NCI-H774 (cell line): ENCODE measurements at regions not wholly inside any gene's neighbourhood (a gene's known extent, or its start where the extent isn't known, plus 50 kb on each side); places are given as distances from the start of the nearest gene placed in this dataset.
"Not testable (repeated sequence)": the region's sequence is repeated elsewhere in the genome, so short reads cannot be mapped to it uniquely, and the experiment has no call there.

Source experiments
- DNase-seq: peaks from one replicate; lab custom pipeline; 2025; lab: John Stamatoyannopoulos, UW

DNA sequence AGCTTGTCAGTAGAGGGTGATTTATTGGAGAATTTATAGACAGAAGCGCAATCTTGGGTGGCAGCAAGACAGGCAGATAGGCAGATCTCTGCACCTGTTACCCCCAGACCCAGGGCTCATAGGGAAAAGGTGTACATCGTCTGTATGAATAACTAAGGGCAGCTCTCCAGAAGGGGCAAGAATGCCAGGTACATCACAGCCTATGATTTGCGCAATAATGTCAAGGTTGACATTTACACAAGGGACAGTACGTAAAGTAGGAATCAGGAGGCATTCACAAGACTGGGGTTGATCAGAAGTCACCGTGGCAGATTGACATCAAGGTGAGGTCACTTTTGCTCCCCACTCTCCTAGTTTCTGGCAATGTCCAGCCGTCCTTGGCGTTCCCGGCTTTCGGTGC lies 524.1 kb downstream of the TRIML1 start:
- no peak for DNase-seq

DNA sequence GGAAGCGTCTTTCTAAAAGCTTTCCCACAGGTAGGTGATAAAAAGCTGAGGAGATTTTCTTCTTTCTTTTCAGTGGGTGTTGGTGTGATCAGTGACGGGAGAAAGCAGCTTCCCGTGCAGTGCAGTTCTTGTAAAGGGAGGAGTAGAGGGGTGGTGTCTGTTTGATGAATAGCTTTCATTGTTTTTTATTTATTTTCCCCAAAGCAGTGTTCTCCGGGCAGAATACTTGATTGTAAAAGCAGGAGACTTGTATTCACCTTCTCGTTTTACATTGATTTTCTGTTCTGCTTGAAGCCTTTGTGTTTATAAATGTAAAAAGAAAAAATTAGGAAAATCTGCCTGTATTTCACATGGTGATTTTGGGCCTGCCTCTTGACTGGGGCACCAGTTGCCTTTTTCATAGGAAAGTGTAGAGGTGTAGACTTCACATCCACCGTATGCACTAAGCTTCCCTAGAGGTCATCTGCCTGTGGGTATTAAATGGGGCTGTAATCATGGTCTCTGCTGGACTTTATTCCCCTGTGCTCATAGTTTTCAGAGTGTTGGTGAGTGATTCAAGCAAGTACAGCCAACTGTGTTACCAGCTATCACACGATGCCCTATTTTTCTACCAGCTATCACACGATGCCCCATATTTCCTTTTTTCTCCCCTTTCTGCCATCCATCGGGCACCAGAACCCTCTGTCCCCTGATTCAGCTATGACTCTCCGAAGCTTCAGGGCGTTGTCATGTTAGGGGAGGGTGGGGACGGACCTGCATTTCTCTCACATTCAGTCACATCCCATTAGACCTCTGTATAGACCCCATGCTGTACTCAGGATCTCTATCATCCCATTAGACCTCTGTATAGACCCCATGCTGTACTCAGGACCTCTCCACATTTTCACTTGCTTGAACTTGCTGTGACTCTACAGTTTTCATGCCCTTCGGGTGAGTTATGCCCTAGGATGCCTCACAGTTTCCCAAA lies 526.5 kb downstream of the TRIML1 start:
- no peak for DNase-seq

DNA sequence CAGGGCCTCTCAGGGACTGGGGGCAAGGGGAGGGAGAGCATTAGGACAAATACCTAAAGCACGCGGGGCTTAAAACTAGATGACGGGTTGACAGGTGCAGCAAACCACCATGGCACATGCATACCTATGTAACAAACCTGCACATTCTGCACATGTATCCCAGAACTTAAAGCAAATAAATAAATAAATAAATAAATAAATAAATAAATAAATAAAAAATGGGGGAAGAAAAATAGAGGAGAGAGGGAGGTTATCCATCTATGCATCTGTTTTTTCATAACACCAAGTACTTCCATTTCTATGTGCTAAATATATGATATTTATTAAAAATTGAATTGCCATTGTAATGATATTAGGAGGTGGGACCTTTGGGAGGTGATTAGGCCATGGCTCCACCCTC lies 539.5 kb downstream of the TRIML1 start:
- not testable (repeated sequence) for DNase-seq

DNA sequence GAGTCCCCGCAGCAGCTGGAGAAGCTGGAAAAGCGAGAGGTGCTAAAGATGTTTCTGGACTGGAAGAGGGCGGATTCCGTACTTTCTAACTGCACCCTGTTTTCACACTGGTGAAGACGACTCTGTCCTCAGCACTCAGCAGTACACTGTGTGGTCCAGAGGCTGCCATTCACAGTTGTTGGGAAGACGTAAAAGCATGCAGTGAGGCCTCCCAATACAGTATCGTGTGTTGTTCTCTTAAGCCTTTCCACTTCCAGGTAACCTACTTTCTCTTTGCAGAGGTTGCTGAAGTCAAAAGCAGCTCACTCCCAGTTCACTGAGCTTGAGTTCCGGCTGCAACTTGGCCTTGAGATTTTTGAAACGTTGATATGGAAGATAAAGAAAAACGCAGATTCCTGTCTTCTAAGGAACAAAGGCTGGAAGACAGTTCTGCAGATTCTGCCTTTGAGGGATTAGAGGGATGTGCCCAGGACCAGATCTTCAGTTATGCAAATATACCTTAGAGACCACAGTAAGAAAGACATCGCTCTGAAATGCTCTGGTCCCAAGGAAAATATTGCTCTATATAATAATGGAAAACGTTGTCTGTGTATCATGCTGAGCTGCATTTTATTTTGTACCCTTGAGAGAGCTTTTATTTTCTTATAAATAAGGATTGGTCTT lies 540.9 kb downstream of the TRIML1 start:
- DNase-seq = no peak

DNA sequence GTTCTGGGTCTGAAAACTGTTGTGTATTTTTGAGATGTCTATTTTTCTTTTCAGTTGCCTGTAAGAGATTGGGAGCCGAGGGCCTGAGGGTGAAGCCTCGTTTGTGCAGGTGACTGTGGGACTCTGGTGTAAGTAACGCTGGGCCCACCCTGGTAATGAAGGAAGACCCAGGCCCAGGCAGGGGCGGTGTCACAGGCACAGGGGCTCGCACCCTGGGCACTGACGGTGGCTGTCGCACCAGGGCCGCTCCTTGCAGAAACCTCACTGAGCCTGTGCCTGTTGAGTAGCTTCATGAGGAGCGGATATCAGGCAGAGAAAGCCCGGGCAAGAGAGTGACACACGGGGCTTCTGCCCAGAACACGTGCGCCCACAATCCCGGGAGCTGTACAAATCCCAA lies 541.4 kb downstream of the TRIML1 start:
- no peak for DNase-seq

DNA sequence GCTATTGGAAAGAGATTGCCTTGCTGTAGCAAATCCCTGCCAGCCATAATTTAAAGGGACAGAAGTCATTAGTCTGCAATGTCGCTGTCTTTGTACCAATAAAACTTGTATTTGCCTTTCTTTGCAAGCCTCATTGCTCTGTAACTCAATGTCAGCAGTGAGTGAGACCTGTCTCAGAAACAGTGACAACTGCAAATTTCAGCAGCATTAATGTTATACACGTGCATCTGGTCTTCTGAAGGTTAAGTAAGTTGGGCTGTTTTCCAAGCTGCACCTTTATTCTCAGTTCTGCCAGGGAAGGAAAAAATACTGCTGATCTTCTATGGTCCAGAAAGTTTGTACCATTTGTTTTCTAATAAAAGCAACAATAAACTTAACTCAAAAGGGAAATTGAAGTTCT lies 543.1 kb downstream of the TRIML1 start:
- no peak for DNase-seq

DNA sequence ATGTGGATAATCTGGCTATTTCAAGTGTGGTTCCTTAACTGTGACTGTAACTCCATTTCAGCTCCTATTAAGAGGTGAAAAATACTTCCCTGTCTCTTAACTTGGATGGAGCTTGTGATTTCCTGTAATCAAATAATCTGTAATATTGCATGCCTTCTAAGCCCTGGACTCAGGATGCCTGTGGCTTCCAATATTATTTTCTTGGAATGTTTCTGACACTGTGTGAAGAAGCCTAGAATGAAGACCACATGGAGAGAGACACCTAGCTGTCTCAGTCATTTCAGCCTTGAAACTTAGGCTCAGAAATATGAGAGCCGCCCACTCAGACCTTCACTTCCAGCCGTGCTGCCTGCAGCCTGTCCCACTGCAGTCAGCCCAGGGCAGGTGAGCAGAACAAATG lies 544.3 kb downstream of the TRIML1 start:
- DNase-seq = no peak

DNA sequence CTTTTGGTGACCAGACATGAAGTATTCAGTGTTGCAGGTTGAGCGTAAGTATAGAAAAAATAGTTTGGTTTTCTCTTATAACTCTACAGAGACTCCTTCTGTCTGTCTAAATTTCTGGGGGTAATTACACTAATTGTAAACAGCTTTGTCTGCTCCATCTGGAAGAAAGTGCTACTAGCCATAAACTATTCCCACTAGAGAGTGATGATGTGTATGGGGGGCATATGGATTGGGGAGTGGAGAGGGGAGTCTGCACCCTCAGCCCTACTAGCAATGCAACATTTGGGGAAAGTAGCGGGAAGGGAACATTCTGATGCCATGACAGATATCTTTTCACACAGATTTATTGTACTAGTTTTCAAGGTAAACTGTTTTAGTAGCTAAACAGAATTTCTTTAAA lies 549.7 kb downstream of the TRIML1 start:
- DNase-seq = no peak

DNA sequence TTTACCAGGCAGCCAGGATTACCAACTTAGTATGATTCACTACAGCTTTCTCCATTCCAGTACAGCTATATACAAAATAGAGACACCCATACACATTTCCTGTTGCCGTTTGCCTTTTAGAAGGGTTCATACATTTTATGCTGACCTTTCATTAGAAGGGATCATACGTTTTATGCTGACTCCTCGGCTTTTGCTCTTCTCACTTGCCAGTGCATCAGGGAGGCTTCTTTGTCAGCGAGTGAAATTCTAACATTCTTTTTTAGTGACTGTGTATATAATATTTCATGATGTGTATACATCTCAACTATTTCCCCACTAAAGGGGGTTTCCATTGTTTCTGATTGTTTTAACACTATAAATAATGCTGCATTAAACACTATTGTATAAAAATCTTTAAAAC lies 552.6 kb downstream of the TRIML1 start:
- no peak for DNase-seq

DNA sequence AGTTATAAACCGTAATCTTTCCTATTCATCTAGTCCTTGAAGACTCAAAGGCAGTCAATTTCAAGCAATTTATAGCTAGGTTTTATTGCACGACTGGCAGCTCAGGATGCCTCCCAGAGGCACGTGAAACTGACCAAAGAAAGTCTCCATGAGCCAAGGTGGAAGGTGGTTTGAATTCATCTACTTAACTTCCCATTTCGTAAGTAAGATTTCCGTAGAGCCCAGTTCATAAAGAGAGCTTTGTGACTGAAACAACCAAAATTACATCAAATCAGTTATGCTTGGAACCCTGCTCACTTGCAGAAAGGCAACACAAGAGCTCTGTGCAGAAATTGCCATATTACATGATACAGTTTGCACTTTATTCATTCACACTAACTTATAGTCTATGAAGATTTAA lies 556.0 kb downstream of the TRIML1 start:
- DNase-seq = no peak

DNA sequence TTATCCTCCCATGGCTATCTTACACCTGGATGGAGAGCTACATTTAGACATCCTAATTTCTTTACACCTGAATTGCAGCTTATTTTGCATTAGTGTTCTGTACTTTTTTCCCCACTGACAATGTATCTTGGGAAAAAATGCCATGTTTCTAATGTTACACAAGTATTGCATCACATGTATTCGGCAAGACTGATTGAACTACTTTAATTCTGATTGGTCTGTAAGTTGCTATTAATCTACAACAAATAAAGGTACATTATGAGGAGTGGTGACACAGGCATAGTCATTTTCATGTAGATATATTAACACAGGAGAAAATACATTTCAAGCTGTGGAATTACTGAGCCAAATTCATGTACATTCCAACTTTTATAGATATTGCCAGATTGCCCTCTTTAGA lies 558.0 kb downstream of the TRIML1 start:
- DNase-seq = no peak

DNA sequence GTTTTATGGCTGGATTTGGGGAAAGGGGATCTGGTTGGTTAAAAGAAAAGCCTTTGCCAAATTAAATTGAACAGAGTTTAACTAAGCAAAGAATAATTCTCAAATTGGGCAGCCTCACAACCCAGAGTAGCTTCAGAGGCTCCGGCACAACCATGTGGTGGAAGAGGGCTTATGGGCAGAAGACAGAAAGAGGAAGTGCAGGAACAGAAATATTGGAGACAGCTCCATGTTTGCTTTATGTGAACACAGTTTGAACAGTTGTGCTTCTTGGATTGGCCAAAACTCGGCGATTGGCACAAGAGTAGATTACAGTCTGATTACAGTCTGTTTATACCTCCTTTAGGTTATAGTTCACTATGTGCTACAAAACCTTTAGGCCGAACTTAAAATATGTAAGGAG lies 562.7 kb downstream of the TRIML1 start:
- DNase-seq = no peak

DNA sequence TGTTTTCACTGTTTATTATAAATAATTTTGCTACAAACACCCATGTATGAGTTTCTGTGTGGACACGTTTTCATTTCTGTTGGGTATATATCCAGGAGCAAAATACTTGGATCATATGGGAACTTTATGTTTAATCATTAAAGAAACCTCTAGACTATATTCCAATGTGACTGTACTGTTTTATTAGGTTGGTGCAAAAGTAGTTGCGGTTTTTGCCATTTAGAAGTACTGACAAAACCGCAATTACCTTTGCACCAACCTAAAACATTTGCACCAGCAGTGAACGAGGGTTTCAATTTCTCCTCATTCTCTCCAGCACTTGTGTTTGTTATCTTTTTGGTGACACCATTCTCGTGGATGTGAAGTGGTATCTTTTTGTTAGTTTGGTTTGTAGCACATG lies 565.0 kb downstream of the TRIML1 start:
- DNase-seq = no peak

DNA sequence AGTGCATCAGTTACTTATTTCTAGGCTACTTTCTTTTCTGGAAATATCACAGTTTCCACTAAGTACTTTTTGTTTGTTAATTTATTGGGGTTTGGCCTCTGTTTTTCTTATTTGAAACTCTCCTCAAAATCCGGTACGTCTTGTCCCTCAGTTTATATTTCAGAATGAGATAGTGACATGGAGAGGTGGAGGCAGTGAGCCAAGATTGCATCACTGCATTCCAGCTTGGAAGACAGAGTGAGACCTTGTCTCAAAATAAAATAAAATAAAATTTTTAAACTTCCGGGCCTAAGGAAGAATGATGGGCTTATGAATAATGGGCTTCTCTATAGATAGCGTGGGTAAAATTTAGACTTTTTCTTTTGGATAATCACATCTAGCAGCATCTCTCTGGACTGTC lies 567.8 kb downstream of the TRIML1 start:
- DNase-seq = no peak

DNA sequence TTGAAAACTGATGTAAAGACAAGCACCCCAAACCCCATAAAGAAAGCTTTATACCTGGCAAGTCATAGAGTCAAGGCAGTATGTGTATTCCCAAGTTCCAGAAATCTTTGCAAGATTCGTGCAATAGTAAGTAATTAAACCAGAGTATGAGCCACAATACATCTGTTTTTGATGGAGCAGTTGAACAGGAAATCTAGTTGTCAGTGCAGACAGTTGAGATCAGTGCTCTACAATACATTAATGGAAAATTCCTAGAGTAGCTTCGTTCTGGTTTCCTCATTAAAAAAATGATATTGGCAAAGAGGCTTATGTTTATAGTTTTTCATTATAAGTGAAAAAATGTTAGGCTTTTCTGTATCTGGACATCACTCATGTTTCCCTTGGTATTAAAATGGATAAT lies 575.3 kb downstream of the TRIML1 start:
- no peak for DNase-seq

DNA sequence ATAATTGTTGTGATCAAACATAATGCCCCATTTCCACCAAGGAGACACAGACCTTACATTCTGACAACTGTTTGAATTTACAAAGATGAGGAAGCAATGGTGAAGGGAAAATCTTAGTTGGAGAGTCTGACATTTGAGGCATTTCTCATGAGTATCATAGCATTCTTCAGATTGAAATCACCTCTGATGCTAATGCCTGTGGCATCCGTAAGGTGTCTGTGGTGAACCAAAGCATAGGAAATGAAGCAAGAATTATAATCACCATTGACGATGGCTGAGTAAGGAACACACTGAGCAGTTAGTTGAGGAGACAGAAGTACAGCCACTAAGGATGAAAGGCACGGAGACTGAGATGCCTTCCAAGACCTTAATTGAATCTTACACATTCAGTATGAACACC lies 575.7 kb downstream of the TRIML1 start:
- no peak for DNase-seq

DNA sequence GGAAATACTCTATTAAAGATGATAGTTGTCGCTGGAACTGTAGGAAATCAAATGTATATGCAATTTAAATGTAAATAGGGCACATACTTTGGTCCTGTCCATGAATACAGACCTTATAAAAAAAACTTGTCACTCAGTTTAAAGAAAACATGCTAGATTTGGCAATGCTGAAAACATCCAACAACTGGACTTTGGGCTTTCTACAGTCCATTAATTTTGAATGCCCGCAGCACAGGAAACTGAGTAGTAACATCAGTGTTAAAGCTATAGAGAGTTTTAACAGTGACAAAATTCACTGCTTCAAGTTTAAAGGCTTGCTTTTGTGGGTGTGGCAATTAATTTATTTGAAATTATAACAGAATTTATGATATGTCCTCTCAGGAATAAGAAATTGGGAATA lies 578.4 kb downstream of the TRIML1 start:
- no peak for DNase-seq

DNA sequence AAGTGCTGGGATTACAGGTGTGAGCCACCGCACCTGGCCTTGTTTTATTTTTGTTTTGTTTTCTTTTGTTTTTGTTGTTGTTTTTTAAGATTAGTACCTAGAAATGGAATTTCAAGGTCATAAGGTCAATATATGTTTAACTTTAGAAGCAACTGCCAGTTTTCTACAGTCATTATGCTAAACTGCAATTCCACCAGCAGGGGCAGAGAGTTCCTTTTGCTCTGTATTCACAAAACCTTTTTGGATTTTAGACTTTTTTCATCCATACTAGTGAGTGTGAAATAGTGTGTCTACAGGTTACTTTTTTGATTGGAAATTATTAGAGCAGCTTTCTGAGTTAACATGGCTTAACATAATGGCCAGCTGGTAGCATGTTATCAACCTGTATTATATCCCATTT lies 580.6 kb downstream of the TRIML1 start:
- DNase-seq = no peak

DNA sequence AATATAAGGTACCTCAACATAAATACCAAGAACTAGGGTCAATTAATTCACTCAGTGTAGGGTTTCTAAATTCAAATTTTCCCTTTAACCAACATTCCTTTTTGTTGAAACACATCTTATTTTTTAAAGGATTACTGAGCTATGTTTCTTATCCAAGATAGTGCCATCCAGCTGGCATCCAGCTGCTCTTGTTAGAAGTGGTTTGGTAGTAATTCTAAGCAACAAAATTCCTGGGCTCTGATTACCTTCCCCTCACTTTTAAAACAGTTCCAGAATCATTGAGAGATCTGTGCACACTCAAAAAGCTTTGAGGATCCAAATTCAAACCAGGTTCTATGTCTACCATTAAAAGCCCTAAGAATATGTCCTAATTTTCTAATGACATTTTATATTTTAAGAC lies 583.7 kb downstream of the TRIML1 start:
- no peak for DNase-seq

DNA sequence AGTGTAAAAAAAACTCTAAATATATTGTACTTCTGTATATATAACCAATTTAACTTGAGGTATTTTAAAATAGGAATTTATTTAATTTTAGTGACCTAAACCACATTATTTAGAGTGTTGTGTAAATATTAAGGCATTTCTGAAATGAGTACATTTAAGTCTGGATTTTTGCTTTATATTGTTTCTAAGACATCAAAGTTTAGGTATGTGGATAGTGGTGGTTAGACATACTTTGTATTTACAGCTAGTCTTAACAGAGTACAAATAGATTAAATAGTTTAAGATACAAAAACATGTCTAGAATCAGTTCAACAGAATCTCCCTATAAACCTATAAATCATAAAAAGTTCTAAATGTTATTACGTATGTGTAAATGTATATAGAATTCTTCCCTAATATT lies 588.5 kb downstream of the TRIML1 start:
- DNase-seq = no peak

DNA sequence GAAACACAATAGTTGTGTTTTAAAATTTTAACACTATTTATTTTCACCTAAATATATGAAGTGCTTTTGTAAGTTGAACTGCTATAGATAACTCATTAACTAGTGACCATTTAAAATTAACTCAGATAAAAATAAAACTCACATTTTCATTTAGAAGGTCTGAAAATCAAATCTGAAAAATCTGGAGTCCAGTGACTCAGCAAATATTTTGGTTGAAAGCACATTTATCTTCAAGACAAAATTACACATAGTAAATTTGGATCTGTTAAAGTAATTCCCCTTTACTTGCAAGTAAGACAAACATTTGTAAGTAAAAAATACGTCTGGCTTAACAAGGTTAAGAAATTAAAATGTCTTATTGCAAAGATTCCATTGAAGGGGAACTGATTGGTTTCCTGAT lies 589.1 kb downstream of the TRIML1 start:
- no peak for DNase-seq

DNA sequence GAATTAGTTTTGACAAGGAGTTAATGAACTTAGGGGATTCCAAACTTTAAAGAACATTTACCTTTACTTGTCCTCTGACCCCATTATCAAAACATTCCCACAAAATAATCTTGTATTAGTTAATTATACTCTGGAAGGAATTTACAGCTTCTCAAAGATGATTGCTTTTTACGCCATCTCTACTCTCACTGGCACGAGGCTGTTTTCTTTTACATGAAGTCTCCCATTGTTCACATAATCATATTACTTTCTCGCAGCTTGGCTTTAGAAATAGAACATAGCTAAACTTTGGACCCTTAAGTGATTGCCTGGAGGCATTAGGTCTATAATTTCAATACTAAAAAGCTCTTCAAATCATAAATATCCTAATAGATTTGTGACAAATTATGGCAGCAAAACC lies 592.9 kb downstream of the TRIML1 start:
- DNase-seq = no peak

DNA sequence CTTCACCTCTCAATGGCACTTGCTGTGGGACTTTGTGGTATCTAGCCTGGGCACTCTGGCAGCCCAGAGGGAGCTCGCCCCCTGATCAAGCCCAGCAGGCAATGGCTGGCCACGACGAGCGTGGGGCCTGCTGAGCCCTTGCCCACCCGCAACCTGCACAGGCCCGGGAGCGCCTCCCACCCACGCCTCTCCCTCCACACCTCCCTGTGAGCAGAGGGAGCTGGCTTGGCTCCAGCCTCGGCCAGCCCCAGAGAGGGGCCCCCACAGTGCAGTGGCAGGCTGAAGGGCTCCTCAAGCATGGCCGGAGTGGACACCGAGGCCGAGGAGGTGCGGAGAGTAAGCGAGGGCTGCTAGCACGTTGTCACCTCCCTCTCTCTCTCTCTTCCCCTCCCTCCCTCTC lies 595.8 kb downstream of the TRIML1 start:
- DNase-seq = no peak
